ENCODE measurements at regions not wholly inside any gene's neighbourhood (a gene's known extent, or its start where the extent isn't known, plus 50 kb on each side); places are given as distances from the start of the nearest gene placed in this dataset.
A peak's percentile ranks its signal among the peaks of the same experiment; 100 is the strongest.

DNA sequence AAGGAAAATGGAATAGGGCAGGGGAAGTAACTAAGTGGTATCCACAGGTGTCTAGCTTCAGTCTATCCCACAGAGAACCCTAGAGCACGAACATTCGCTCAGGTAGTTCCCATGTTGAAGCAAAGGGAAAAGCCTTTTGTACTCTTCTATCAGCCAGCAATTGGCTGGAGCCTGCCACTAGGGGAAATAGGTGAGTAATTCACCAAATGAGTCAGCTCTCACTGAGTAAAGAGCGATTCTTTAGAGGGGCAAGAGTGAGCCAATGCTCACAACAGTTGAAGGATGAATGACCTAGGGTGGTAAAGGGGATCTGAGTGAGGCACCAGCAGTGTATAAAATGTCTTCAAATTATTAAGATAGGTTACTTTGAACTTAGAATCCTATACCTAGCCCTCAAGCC is 94.1 kb upstream of the ZNF800 start:
- H2AFZ ChIP-seq (replicated peaks) = no peak overlapping the region
- peaks cover 4% of the 10 kb centered on the region for H3K27me3 Mint-ChIP-seq (ENCODE audit: insufficient read depth, low read depth)
- H3K79me2 ChIP-seq (ENCODE audit: low read depth) = no peaks in the 10 kb centered on the region
- no peak overlapping the region for H3K27ac ChIP-seq
- no peak overlapping the region for H3K4me2 ChIP-seq
- no peaks in the 10 kb centered on the region for H3K4me1 Mint-ChIP-seq
- H3K4me1 ChIP-seq = no peaks in the 10 kb centered on the region
- peaks cover 14% of the 10 kb centered on the region for H3K27me3 ChIP-seq
- no peak overlapping the region for H3K9ac ChIP-seq
- no peak overlapping the region for H3K27ac Mint-ChIP-seq
- H3K4me3 Mint-ChIP-seq = no peak overlapping the region
- peak; percentile 4 for DNase-seq (ENCODE audit: low spot score)
- H3K4me3 ChIP-seq = no peak overlapping the region
- TF ChIP-seq EZH2 (IDR thresholded peaks at IDR 0.05) (no peak), EZH2phosphoT487 (IDR thresholded peaks at IDR 0.05) (no peak)
- TF ChIP-seq, protein P1, sequence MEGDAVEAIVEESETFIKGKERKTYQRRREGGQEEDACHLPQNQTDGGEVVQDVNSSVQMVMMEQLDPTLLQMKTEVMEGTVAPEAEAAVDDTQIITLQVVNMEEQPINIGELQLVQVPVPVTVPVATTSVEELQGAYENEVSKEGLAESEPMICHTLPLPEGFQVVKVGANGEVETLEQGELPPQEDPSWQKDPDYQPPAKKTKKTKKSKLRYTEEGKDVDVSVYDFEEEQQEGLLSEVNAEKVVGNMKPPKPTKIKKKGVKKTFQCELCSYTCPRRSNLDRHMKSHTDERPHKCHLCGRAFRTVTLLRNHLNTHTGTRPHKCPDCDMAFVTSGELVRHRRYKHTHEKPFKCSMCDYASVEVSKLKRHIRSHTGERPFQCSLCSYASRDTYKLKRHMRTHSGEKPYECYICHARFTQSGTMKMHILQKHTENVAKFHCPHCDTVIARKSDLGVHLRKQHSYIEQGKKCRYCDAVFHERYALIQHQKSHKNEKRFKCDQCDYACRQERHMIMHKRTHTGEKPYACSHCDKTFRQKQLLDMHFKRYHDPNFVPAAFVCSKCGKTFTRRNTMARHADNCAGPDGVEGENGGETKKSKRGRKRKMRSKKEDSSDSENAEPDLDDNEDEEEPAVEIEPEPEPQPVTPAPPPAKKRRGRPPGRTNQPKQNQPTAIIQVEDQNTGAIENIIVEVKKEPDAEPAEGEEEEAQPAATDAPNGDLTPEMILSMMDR (IDR thresholded peaks at IDR 0.05) = peak; percentile 18
- no peaks in the 10 kb centered on the region for H3K36me3 ChIP-seq
- no peaks in the 10 kb centered on the region for H3K36me3 Mint-ChIP-seq
- no peaks in the 10 kb centered on the region for H3F3A ChIP-seq (ENCODE audit: low read depth)
- H3K9me3 Mint-ChIP-seq = no peaks in the 10 kb centered on the region
- no peaks in the 10 kb centered on the region for H3K9me3 ChIP-seq (ENCODE audit: low read depth)
- H4K20me1 ChIP-seq (ENCODE audit: low read depth) = no peaks in the 10 kb centered on the region

- H3K27me3 Mint-ChIP-seq (ENCODE audit: insufficient read depth, low read depth) = peaks cover 4% of the 10 kb centered on the region
- H3K9me3 ChIP-seq (ENCODE audit: low read depth) = no peaks in the 10 kb centered on the region
- no peaks in the 10 kb centered on the region for H3K4me1 Mint-ChIP-seq
- H3K9ac ChIP-seq = no peak overlapping the region
- H3F3A ChIP-seq (ENCODE audit: low read depth) = no peaks in the 10 kb centered on the region
- peaks cover 14% of the 10 kb centered on the region for H3K27me3 ChIP-seq
- no peaks in the 10 kb centered on the region for H4K20me1 ChIP-seq (ENCODE audit: low read depth)
- no peak overlapping the region for H3K4me3 Mint-ChIP-seq
- no peaks in the 10 kb centered on the region for H3K4me1 ChIP-seq
- no peak for DNase-seq (ENCODE audit: low spot score)
- no peak overlapping the region for H2AFZ ChIP-seq (replicated peaks)
- H3K27ac Mint-ChIP-seq = no peak overlapping the region
- TF ChIP-seq EZH2 (IDR thresholded peaks at IDR 0.05) (no peak), EZH2phosphoT487 (IDR thresholded peaks at IDR 0.05) (no peak)
- TF ChIP-seq, protein P1 (IDR thresholded peaks at IDR 0.05) = no peak
- no peaks in the 10 kb centered on the region for H3K79me2 ChIP-seq (ENCODE audit: low read depth)
- no peak overlapping the region for H3K4me2 ChIP-seq
- H3K36me3 ChIP-seq = no peaks in the 10 kb centered on the region
- no peak overlapping the region for H3K27ac ChIP-seq
- H3K36me3 Mint-ChIP-seq = no peaks in the 10 kb centered on the region
- H3K9me3 Mint-ChIP-seq = no peaks in the 10 kb centered on the region
- no peak overlapping the region for H3K4me3 ChIP-seq
These were observed 93.0 kb upstream of the ZNF800 start for GRCh38 chr7:127485482-127485881.

GRCh38 chr7:127484954-127485353 is 92.4 kb upstream of the ZNF800 start:
- Mint-ChIP-seq H3K27me3 (ENCODE audit: insufficient read depth, low read depth) (peaks cover 4% of the 10 kb centered on the region), H3K4me3 (no peak overlapping the region), H3K9me3 (no peaks in the 10 kb centered on the region), H3K27ac (no peak overlapping the region), H3K36me3 (no peaks in the 10 kb centered on the region), H3K4me1 (no peaks in the 10 kb centered on the region)
- H3K9me3 ChIP-seq (ENCODE audit: low read depth) = no peaks in the 10 kb centered on the region
- TF ChIP-seq EZH2 (IDR thresholded peaks at IDR 0.05) (no peak), EZH2phosphoT487 (IDR thresholded peaks at IDR 0.05) (no peak)
- TF ChIP-seq, protein P1 (IDR thresholded peaks at IDR 0.05) = no peak
- H3K79me2 ChIP-seq (ENCODE audit: low read depth) = no peaks in the 10 kb centered on the region
- no peaks in the 10 kb centered on the region for H3F3A ChIP-seq (ENCODE audit: low read depth)
- H3K9ac ChIP-seq = no peak overlapping the region
- no peak overlapping the region for H3K4me2 ChIP-seq
- no peak overlapping the region for H2AFZ ChIP-seq (replicated peaks)
- H3K27ac ChIP-seq = no peak overlapping the region
- H3K4me3 ChIP-seq = no peak overlapping the region
- H3K36me3 ChIP-seq = no peaks in the 10 kb centered on the region
- DNase-seq (ENCODE audit: low spot score) = no peak
- H3K27me3 ChIP-seq = peaks cover 14% of the 10 kb centered on the region
- H3K4me1 ChIP-seq = no peaks in the 10 kb centered on the region
- H4K20me1 ChIP-seq (ENCODE audit: low read depth) = no peaks in the 10 kb centered on the region

All from neural progenitor cell (in vitro differentiated cells).